Cardiac fibroblast (primary cell): ENCODE measurements at regions not wholly inside any gene's neighbourhood (a gene's known extent, or its start where the extent isn't known, plus 50 kb on each side); places are given as distances from the start of the nearest gene placed in this dataset.

Source experiments
- DNase-seq, 2 donors: peaks; one replicate each; pipeline versions ENCODE4 v3.0.0 to v3.0.0-alpha.2; 2010; ENCODE audit warnings: low read depth in 2 of 2
- H3K4me3 ChIP-seq, 2 donors: replicated peaks in 1 of 2; 1 replicate in 1 of 2; 2 replicates in 1 of 2; pipeline ENCODE4 v1.5.1; 2011; ENCODE audit warnings: low read depth in 2 of 2, low read length in 2 of 2, mild to moderate bottlenecking in 2 of 2, moderate library complexity in 1 of 2
- TF ChIP-seq, protein P1 (sequence below): IDR thresholded peaks from one replicate; pipeline ENCODE4 v1.5.1; 2011; ENCODE audit warnings: low read depth, mild to moderate bottlenecking, low read length, inconsistent platforms

DNA sequence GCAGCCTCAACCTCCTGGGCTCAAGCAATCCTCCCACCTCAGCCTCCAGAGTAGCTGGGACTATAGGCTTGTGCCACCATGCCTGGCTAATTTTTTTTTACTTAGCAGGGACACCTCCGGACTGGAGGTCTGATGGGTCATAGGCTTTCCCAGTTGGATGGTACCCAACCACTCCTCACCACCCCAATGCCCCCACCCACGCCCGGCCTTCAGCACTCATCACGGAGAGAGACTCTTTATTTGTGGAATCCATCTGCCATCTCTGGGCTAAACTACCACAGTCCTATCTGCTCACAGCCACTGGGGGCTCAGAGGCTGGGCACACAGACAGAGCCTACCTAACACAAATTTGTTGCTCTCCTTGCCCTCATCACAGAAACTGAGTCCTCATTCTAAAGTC lies 58.3 kb upstream of the STXBP1 start:
- H3K4me3 ChIP-seq: no peak overlapping the region
- DNase-seq: no peak
- TF ChIP-seq, protein P1, sequence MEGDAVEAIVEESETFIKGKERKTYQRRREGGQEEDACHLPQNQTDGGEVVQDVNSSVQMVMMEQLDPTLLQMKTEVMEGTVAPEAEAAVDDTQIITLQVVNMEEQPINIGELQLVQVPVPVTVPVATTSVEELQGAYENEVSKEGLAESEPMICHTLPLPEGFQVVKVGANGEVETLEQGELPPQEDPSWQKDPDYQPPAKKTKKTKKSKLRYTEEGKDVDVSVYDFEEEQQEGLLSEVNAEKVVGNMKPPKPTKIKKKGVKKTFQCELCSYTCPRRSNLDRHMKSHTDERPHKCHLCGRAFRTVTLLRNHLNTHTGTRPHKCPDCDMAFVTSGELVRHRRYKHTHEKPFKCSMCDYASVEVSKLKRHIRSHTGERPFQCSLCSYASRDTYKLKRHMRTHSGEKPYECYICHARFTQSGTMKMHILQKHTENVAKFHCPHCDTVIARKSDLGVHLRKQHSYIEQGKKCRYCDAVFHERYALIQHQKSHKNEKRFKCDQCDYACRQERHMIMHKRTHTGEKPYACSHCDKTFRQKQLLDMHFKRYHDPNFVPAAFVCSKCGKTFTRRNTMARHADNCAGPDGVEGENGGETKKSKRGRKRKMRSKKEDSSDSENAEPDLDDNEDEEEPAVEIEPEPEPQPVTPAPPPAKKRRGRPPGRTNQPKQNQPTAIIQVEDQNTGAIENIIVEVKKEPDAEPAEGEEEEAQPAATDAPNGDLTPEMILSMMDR: no peak

GRCh38 chr9:127554966-127555839 lies 56.9 kb upstream of the STXBP1 start:
- no peak for DNase-seq

DNA sequence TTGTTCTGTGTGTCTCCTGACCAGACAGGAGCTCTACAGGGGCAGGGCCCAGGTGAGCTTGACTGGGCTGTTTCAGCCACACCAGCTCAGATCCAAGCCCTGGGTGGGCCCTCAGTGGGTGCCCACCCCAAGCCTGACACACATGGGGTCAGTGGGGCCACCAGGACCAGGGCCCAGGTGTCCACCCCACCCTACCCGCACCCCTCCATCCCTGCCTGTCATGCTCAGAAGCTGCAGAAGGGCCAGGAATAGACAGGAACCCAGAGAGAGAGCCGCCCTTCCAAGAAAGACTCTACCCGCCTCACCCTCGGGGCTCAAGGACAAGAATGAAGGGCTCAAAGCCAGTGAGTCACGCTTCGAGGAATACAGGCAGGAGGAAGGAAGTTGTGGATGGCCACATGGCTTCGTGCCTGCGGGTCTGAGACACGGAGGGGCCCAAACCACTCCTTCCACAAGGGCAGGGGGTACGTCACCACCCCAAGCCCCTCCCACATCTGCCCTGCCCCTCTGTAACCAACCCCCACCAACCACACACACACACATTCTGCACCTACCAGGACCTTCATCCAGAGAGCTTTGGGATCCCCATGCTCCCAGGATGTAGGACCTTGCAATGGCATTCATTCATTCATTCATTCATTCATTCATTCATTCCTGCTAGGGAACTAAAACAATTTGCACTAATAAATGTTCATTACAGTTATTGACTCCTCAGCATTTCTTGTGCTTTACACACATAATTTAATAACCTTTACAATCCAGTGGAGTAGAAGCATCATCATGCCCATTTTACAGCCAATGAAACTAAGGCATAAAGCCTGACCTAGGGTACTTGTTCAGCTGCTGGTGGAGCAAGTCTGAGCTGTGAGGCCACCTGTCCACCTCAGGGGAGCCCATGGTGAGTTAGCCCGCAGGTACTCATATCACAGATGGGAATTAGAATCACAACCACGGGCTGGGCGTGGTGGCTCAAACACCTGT lies 55.9 kb upstream of the STXBP1 start:
- TF ChIP-seq, protein P1: no peak
- no peak overlapping the region for H3K4me3 ChIP-seq
- DNase-seq: peak; percentile 95 to 96

More at GRCh38 chr9:127554966-127555839, 56.9 kb upstream of the STXBP1 start:
- TF ChIP-seq, protein P1: no peak
- H3K4me3 ChIP-seq: no peak overlapping the region

DNA sequence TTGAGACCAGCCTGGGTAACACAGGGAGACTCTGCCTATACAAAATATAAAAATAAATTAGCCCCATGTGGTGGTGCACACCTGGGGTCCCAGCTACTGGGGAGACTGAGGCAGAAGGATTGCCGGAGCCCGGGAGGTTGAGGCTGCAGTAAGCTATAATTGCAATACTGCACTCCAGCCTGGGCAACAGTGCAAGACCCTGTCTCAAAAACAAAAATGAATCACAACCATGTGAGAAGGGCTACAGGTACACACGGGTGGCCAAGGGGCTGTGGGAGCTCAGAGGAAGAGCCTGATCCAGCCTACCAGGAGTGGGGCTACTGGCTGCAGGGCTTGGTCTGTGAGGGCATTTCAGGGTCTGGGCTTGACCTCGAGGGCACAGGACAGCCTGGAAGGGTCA lies 55.2 kb upstream of the STXBP1 start:
- DNase-seq: no peak
- TF ChIP-seq, protein P1: no peak
- H3K4me3 ChIP-seq: no peak overlapping the region

DNA sequence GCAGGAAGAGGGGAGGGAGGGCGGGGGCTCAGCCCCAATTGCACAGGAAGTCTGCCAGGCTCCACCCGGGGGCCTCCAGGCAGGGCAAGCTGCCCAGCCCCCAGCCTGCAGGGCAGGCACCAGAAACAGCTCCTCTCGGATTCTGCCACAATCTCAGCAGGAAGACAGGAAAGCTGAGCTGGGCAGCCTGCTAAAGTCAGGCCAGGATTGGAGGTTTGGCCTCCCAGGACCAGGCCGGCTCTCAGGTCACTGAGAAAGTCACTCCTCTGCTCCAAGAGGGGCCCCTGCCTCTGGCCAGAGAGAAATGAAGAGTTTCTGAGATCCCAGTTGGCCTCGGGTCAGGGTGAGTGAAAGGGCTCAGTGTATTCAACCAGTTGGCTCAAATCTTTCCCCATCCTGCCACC lies 54.6 kb upstream of the STXBP1 start:
- DNase-seq: peak in 1 of 2 donors; percentile 87

GRCh38 chr9:127557998-127558546 lies 54.0 kb upstream of the STXBP1 start:
- no peak for DNase-seq
- TF ChIP-seq, protein P1: no peak
- H3K4me3 ChIP-seq: peak overlapping the region in 1 of 2 donors; percentile 8

More for the DNA sequence above, 54.6 kb upstream of the STXBP1 start:
- TF ChIP-seq, protein P1: no peak
- H3K4me3 ChIP-seq: no peak overlapping the region
